HEK293T (cell line): ENCODE measurements at regions not wholly inside any gene's neighbourhood (a gene's known extent, or its start where the extent isn't known, plus 50 kb on each side); places are given as distances from the start of the nearest gene placed in this dataset.

Source experiments
- ARNT ChIP-seq: fragments of 450-650 bp; IDR thresholded peaks from 2 replicates; pipeline ENCODE4 v1.6.1; 2017; ENCODE audit warnings: mild to moderate bottlenecking
- BHLHE40 ChIP-seq: fragments of 450-650 bp; IDR thresholded peaks from 2 replicates; pipeline ENCODE4 v1.6.1; 2016; ENCODE audit warnings: mild to moderate bottlenecking, moderate library complexity, borderline replicate concordance
- CTBP1 ChIP-seq: fragments of 450-650 bp; IDR thresholded peaks from 2 replicates; pipeline ENCODE4 v1.6.1; 2016; ENCODE audit warnings: borderline replicate concordance
- FOXK2 ChIP-seq: fragments of 450-650 bp; IDR thresholded peaks from 2 replicates; pipeline ENCODE4 v1.6.1; 2016; ENCODE audit warnings: mild to moderate bottlenecking
- SP1 ChIP-seq: fragments of 450-650 bp; IDR thresholded peaks from 2 replicates; pipeline ENCODE4 v1.6.1; 2017
- TARDBP ChIP-seq: fragments of 450-650 bp; IDR thresholded peaks from 2 replicates; pipeline ENCODE4 v1.6.1; 2016

GRCh38 chr1:239835946-239836440 lies 255.7 kb upstream of the FMN2 start:
- no peak for TF ChIP-seq BHLHE40
- TF ChIP-seq FOXK2 = no peak
- no peak for TF ChIP-seq ARNT
- TF ChIP-seq SP1 = no peak
- TF ChIP-seq CTBP1 = no peak
- TF ChIP-seq TARDBP = no peak
